ENCODE measurements at regions not wholly inside any gene's neighbourhood (a gene's known extent, or its start where the extent isn't known, plus 50 kb on each side); places are given as distances from the start of the nearest gene placed in this dataset.

DNA sequence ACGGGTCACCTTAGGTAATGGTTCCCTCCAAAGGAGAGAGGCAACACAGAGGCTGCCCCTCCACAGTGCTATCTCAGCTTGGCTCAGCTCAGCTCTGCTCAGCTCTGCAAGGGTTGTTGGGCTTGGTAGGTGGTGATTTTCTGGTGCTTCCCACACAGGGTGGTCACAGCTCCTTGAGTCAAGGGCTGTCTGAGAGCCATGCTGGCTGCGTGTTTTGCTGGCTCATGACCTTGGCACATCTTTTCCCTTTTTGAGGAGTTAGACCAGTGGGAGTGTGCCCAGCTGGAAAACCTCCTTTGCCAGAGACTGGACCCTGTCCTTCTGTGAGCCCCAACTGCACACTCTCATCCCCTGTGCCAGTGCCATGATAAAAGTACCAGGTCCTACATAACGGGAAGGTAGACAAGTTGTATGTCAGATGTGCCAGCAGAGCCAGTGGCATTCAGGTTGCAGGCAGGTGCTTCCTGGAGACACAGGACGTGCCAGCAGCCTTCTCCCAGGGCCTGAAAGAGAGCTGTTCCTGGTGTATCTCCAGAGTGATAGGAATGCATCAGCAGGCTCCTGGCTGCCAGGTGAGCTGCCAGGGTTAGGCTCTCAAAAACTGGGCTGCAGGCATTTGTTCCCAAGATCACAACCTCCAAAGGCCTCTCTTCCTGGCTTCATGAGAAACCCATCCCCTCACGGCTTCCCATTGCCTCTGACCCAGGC lies 118.6 kb upstream of the CXCL14 start:
- H3K36me3 ChIP-seq = no peaks in the 10 kb centered on the region
- H3K4me3 ChIP-seq = no peak overlapping the region
- H3K4me1 ChIP-seq (ENCODE audit: low read depth) = no peaks in the 10 kb centered on the region
- TF ChIP-seq, protein P1, sequence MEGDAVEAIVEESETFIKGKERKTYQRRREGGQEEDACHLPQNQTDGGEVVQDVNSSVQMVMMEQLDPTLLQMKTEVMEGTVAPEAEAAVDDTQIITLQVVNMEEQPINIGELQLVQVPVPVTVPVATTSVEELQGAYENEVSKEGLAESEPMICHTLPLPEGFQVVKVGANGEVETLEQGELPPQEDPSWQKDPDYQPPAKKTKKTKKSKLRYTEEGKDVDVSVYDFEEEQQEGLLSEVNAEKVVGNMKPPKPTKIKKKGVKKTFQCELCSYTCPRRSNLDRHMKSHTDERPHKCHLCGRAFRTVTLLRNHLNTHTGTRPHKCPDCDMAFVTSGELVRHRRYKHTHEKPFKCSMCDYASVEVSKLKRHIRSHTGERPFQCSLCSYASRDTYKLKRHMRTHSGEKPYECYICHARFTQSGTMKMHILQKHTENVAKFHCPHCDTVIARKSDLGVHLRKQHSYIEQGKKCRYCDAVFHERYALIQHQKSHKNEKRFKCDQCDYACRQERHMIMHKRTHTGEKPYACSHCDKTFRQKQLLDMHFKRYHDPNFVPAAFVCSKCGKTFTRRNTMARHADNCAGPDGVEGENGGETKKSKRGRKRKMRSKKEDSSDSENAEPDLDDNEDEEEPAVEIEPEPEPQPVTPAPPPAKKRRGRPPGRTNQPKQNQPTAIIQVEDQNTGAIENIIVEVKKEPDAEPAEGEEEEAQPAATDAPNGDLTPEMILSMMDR (IDR thresholded peaks at IDR 0.05; ENCODE audit: low read depth, low read length) = no peak
- no peak for DNase-seq (ENCODE audit: low read depth in 1 of 2, low spot score in 1 of 2)
- H3K27ac ChIP-seq = no peak overlapping the region
- no peaks in the 10 kb centered on the region for H3K27me3 ChIP-seq
- H3K9me3 ChIP-seq (ENCODE audit: low read depth) = no peaks in the 10 kb centered on the region

DNA sequence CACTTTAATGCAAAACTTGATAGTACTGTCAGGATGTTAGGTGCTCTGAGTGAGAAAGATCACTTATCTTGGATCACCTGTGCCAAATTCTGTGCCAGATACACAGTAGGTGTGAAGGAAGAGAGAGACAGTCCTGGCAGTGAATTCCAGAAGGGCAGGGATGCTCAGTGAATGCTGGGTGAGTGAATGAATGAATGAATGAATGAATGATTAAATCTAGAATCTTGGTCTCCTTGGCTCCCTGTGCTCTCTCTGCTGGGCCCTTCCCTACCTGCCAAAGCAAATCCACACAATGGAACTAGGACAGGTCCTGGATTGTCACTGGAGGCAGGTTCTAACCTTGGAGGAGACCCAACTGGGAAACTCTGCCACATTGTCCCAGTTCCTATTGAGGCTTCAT lies 117.5 kb upstream of the CXCL14 start:
- Histone ChIP-seq H3K27ac (no peak overlapping the region), H3K9me3 (ENCODE audit: low read depth) (no peaks in the 10 kb centered on the region), H3K4me1 (ENCODE audit: low read depth) (no peaks in the 10 kb centered on the region), H3K36me3 (no peaks in the 10 kb centered on the region), H3K4me3 (no peak overlapping the region), H3K27me3 (no peaks in the 10 kb centered on the region)
- no peak for DNase-seq (ENCODE audit: low read depth in 1 of 2, low spot score in 1 of 2)
- TF ChIP-seq, protein P1 (IDR thresholded peaks at IDR 0.05; ENCODE audit: low read depth, low read length) = no peak

DNA sequence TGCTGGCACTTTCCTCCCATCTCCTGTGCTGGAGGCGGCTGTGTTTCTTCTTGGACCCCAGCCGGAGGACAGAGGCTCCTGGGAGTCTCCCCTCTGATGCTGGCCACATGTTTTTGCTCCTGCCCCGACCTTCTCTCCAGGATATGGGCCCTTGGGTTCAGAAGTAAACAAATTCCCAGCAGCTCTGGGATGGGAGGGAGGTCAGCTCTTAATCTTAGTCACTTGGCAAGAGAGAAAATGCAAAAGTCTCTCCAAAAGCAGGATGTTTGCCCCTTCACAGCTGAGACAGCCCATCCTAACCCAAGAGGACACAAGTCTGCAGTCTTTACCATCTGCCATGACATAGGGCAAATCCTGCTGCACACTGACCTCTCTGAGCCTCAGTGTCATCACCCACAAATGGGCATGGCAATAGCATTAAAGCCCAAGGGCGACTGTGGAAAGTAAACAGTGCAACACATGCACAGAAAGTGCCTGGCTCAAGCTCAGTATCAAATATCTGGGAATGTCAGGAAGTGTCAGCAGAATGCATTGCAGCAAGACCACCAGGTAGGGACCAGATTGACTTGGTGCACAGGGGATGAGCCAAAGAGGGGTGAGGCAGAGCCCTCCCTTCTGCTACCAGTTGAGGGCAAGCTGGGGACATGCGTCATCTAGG lies 117.0 kb upstream of the CXCL14 start:
- no peak for DNase-seq (ENCODE audit: low read depth in 1 of 2, low spot score in 1 of 2)
- TF ChIP-seq, protein P1 (IDR thresholded peaks at IDR 0.05; ENCODE audit: low read depth, low read length) = no peak
- Histone ChIP-seq H3K9me3 (ENCODE audit: low read depth) (no peaks in the 10 kb centered on the region), H3K36me3 (no peaks in the 10 kb centered on the region), H3K27me3 (no peaks in the 10 kb centered on the region), H3K27ac (no peak overlapping the region), H3K4me1 (ENCODE audit: low read depth) (no peaks in the 10 kb centered on the region), H3K4me3 (no peak overlapping the region)

DNA sequence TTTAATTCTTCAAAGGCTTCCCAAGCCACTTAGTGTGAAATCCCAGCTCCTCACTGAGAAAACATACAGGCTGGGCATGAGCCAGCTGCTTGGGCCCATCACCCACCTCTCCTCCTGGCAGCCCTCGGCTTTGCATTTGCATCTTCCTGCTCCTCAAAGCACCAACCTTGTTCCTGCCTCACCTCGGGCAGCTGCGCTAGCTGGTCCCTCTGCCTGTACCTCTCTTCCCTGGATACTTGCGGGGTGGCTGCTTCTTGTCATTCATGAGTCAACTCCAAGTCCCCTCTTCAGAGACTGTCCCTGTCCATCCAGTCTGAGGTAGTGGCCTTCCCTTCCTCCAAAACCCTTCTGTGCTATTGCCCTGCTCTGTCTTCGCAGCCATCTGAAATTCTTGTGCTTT lies 116.1 kb upstream of the CXCL14 start:
- TF ChIP-seq, protein P1 (IDR thresholded peaks at IDR 0.05; ENCODE audit: low read depth, low read length) = no peak
- no peaks in the 10 kb centered on the region for H3K36me3 ChIP-seq
- H3K27ac ChIP-seq = no peak overlapping the region
- DNase-seq (ENCODE audit: low read depth in 1 of 2, low spot score in 1 of 2) = no peak
- H3K9me3 ChIP-seq (ENCODE audit: low read depth) = no peaks in the 10 kb centered on the region
- no peaks in the 10 kb centered on the region for H3K27me3 ChIP-seq
- no peak overlapping the region for H3K4me3 ChIP-seq
- H3K4me1 ChIP-seq (ENCODE audit: low read depth) = no peaks in the 10 kb centered on the region

DNA sequence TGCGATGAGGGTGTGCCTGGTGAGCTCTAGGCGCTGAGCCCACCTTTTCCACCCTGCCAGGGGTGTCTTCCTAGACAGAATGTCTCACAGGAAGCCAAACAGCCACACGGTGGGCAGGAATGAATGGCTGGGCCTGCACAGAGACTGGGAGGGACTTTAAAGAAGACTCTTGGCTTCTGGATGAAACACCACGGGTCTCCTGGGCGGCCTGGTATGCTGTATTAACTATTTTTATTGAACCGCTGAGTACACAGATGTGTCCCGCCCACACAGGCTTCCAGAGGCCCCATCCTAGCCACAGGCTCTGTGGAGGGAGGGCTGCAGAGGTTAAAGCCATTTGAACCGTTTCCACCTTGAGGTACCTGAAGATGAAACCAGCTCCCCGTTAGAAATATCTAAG lies 115.2 kb upstream of the CXCL14 start:
- Histone ChIP-seq H3K27ac (no peak overlapping the region), H3K4me3 (no peak overlapping the region), H3K27me3 (no peaks in the 10 kb centered on the region), H3K36me3 (no peaks in the 10 kb centered on the region), H3K9me3 (ENCODE audit: low read depth) (no peaks in the 10 kb centered on the region), H3K4me1 (ENCODE audit: low read depth) (no peaks in the 10 kb centered on the region)
- no peak for DNase-seq (ENCODE audit: low read depth in 1 of 2, low spot score in 1 of 2)
- TF ChIP-seq, protein P1 (IDR thresholded peaks at IDR 0.05; ENCODE audit: low read depth, low read length) = no peak
